ENCODE measurements at regions not wholly inside any gene's neighbourhood (a gene's known extent, or its start where the extent isn't known, plus 50 kb on each side); places are given as distances from the start of the nearest gene placed in this dataset.

DNA sequence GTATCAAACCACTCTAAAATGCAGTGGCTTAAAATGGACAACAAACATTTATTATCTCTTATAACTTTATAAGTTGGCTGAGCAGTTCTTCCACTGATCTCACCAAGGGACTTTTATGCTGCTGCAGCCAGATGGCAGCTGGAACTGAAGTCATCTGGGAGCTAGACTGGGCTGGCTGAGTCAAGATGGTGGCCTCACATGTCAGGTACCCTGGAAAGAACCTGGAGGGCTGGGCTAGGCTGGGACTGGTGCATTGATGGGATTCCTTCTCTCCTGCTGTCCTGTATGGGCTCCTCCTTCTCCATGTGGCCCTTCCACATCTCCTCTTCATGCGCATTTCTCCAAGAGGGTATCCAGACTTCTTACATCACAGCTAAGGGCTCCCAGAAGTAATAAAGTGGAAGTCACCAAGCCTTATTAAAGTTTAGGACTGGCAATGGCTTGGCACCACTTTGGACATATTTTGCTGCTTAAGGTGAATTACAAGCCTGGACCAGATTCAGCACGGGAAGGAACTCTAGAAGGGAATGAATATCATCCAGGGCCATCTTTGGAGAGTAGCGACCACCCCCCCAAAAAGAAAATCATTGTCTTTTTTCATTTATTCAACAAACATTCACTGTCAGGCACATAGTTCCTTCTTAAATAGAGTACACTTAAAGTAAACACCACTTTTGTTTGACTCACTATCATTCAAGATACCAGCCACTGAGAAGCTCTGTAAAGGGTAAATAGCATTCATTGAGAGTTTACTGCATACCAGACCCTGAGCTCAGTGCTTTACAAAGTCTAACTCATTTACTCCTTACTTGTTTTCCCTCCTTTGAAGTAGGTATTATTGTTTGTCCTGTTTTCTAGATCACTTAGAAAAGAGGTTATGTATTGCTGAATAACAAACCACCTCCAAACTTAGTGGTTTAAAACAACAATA is 138.0 kb downstream of the ZFP36L2 start:
- TF ChIP-seq, protein P1, sequence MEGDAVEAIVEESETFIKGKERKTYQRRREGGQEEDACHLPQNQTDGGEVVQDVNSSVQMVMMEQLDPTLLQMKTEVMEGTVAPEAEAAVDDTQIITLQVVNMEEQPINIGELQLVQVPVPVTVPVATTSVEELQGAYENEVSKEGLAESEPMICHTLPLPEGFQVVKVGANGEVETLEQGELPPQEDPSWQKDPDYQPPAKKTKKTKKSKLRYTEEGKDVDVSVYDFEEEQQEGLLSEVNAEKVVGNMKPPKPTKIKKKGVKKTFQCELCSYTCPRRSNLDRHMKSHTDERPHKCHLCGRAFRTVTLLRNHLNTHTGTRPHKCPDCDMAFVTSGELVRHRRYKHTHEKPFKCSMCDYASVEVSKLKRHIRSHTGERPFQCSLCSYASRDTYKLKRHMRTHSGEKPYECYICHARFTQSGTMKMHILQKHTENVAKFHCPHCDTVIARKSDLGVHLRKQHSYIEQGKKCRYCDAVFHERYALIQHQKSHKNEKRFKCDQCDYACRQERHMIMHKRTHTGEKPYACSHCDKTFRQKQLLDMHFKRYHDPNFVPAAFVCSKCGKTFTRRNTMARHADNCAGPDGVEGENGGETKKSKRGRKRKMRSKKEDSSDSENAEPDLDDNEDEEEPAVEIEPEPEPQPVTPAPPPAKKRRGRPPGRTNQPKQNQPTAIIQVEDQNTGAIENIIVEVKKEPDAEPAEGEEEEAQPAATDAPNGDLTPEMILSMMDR (conservative IDR thresholded peaks at IDR 0.05; ENCODE audit: low read depth, low read length), result no peak
- TF ChIP-seq EZH2 (IDR thresholded peaks at IDR 0.05; ENCODE audit: borderline replicate concordance, low read depth, low read length, poor library complexity, severe bottlenecking), result no peak
